ENCODE measurements at regions not wholly inside any gene's neighbourhood (a gene's known extent, or its start where the extent isn't known, plus 50 kb on each side); places are given as distances from the start of the nearest gene placed in this dataset.

- TF ChIP-seq CTCF (IDR thresholded peaks at IDR 0.05) (no peak), POLR2A (IDR thresholded peaks at IDR 0.05) (no peak)
Measured at GRCh38 chrX:112968351-112969133, 127.9 kb upstream of the AMOT start.
